Ishikawa (cell line): ENCODE measurements at regions not wholly inside any gene's neighbourhood (a gene's known extent, or its start where the extent isn't known, plus 50 kb on each side); places are given as distances from the start of the nearest gene placed in this dataset.

Experiments
- CEBPB ChIP-seq: IDR thresholded peaks from 2 replicates; pipeline ENCODE4 v1.6.1; 2012
- CREB1 ChIP-seq: IDR thresholded peaks from 2 replicates; pipeline ENCODE4 v1.6.1; 2012; ENCODE audit warnings: low read depth
- EGR1 ChIP-seq: IDR thresholded peaks from 2 replicates; pipeline ENCODE4 v1.6.1; 2012
- EP300 ChIP-seq: IDR thresholded peaks from 2 replicates; pipeline ENCODE4 v1.6.1; 2012; ENCODE audit warnings: borderline replicate concordance
- FOXM1 ChIP-seq: IDR thresholded peaks from 2 replicates; pipeline ENCODE4 v1.6.1; 2012; ENCODE audit warnings: low read depth, borderline replicate concordance
- NFIC ChIP-seq: IDR thresholded peaks from 2 replicates; pipeline ENCODE4 v1.6.1; 2012
- RAD21 ChIP-seq: IDR thresholded peaks from 2 replicates; pipeline ENCODE4 v1.6.1; 2012; ENCODE audit warnings: low read depth
- TAF1 ChIP-seq: IDR thresholded peaks from 2 replicates; pipeline ENCODE4 v1.6.1; 2012; ENCODE audit warnings: low read depth, mild to moderate bottlenecking
- TCF12 ChIP-seq: IDR thresholded peaks from 2 replicates; pipeline ENCODE4 v1.6.1; 2012; ENCODE audit warnings: low read depth
- TEAD4 ChIP-seq: IDR thresholded peaks from 2 replicates; pipeline ENCODE4 v1.6.1; 2012
- YY1 ChIP-seq: IDR thresholded peaks from 2 replicates; pipeline ENCODE4 v1.6.1; 2012; ENCODE audit warnings: low read depth
- ZBTB7A ChIP-seq: IDR thresholded peaks from 2 replicates; pipeline ENCODE4 v1.6.1; 2012; ENCODE audit warnings: low read depth
- TF ChIP-seq, protein P1 (sequence below): IDR thresholded peaks from 2 replicates; pipeline ENCODE4 v1.6.1; 2012
- TF ChIP-seq, protein P2 (sequence below): IDR thresholded peaks from 2 replicates; pipeline ENCODE4 v1.6.1; 2012; ENCODE audit warnings: low read depth, mild to moderate bottlenecking
- TF ChIP-seq, protein P3 (sequence below): IDR thresholded peaks from 2 replicates; pipeline ENCODE4 v1.6.1; 2012

DNA sequence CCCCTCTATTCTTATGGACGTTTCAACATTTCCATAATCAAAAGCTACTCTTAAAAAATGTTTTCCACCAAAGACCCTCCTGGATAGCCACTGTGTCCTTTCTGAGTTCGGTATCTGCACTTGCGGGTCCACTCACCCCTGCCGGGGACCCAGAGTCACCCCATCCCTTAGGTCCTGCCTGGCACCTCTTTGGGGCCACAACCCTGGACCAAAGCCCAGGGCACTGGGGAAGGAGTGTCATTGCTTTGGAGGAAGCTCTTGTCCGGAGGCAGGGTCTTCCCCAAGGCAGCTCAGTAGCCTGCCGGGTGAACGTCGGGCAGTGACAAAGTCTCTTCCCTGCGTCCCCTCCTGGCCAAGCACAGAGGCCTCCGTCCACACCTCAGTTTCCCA lies 129.6 kb downstream of the RFLNA start:
- TF ChIP-seq EGR1 (no peak), ZBTB7A (no peak), YY1 (no peak), TCF12 (no peak), NFIC (no peak), TEAD4 (no peak), TAF1 (no peak), CEBPB (no peak), EP300 (no peak), RAD21 (no peak), CREB1 (no peak), FOXM1 (no peak)
- TF ChIP-seq, protein P1, sequence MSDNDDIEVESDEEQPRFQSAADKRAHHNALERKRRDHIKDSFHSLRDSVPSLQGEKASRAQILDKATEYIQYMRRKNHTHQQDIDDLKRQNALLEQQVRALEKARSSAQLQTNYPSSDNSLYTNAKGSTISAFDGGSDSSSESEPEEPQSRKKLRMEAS: no peak
- TF ChIP-seq, protein P2, sequence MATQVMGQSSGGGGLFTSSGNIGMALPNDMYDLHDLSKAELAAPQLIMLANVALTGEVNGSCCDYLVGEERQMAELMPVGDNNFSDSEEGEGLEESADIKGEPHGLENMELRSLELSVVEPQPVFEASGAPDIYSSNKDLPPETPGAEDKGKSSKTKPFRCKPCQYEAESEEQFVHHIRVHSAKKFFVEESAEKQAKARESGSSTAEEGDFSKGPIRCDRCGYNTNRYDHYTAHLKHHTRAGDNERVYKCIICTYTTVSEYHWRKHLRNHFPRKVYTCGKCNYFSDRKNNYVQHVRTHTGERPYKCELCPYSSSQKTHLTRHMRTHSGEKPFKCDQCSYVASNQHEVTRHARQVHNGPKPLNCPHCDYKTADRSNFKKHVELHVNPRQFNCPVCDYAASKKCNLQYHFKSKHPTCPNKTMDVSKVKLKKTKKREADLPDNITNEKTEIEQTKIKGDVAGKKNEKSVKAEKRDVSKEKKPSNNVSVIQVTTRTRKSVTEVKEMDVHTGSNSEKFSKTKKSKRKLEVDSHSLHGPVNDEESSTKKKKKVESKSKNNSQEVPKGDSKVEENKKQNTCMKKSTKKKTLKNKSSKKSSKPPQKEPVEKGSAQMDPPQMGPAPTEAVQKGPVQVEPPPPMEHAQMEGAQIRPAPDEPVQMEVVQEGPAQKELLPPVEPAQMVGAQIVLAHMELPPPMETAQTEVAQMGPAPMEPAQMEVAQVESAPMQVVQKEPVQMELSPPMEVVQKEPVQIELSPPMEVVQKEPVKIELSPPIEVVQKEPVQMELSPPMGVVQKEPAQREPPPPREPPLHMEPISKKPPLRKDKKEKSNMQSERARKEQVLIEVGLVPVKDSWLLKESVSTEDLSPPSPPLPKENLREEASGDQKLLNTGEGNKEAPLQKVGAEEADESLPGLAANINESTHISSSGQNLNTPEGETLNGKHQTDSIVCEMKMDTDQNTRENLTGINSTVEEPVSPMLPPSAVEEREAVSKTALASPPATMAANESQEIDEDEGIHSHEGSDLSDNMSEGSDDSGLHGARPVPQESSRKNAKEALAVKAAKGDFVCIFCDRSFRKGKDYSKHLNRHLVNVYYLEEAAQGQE: no peak
- TF ChIP-seq, protein P3, sequence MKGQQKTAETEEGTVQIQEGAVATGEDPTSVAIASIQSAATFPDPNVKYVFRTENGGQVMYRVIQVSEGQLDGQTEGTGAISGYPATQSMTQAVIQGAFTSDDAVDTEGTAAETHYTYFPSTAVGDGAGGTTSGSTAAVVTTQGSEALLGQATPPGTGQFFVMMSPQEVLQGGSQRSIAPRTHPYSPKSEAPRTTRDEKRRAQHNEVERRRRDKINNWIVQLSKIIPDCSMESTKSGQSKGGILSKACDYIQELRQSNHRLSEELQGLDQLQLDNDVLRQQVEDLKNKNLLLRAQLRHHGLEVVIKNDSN: no peak

DNA sequence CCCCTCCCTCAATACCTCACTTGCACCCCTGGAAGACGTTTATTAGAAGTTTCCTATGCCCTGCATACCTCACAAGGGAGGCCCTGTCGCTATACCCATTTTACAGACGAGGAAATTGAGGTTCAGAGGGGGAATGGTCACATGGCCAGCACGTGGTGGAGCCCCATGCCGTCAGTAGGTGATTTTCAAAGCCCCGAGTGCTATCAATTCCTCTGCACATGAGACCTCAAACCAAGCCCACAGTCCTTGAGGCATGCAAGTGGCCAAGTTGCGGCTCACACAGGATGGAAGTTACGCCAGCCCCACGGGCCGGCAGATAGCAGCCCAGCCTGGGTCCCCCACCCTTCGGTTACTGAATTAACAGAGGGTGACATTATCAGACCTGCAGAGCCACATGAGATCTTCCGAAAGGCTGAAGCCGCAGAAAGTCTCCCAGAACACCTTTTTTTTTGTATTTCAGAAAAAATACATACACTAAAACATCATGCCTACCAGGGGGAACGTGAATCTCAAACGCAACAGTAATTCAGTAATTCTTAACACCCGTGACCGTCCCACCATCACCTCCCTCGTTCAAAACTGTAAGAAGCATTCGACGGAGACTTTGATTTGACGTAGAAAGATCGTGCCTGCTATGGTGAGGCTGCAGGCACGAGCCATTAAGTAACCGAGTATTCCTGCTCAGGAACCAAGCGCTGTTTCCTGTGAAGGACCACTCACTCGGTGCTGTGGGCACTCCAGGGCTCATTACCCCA lies 129.0 kb downstream of the RFLNA start:
- TF ChIP-seq FOXM1 (no peak), CEBPB (no peak), ZBTB7A (no peak), RAD21 (no peak), EGR1 (no peak), YY1 (no peak), TAF1 (no peak), TEAD4 (no peak), TCF12 (no peak), NFIC (no peak), CREB1 (no peak), EP300 (no peak)
- TF ChIP-seq, protein P1: no peak
- TF ChIP-seq, protein P2: no peak
- TF ChIP-seq, protein P3: no peak; the same call in 1 of the 2 replicates

DNA sequence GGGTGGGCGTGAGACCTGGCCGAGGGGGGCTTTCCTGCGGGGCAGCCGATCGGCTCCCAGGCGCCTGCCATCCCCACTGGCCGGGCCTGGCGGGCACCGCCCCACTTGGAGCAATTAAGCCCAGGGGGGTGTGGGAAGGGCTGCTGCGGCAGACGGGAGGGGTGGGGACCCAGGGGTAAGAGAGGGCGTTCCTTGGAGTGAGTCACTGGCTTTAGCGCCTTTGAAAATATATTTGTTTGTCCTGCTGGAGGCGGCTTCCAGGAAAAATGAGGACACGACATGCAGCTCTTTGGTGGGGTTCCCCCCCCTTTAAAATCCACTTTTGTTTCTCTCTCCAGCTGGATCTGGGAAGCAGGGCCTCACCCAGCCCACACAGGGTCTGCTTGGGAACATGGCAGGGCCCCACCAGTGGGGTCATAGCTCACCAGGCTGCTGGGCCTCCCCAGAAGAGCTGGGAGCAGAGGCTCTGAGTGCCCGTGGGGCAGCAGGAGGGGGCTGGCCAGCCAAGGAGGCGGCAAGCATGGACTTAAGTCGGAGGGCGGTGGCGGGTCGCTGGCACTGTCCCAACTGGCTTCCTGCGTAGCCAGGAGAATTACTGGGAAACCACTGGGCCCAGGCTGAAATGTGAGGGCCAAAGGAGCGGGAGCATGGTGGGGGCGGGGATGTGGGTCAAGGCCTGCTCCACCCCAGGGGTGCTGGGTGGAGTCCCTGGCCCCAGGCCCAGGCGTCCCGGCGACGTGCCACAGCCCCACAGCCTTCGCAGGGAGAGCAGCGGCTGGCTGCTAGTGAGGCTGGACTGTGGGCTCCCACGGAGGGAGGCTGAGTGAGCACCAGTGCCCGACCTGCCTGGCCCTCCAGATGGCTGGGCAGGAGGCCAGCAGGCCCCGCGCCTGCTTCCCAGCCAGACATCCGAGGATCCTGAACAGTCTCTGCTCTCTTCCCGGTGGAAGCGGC lies 128.0 kb downstream of the RFLNA start:
- TF ChIP-seq CREB1 (no peak), FOXM1 (peak; percentile 17; the same call in 1 of the 2 replicates), EP300 (peak; percentile 91), NFIC (peak; percentile 97), CEBPB (no peak), ZBTB7A (peak; percentile 82; the same call in 1 of the 2 replicates), EGR1 (peak; percentile 18; the same call in 1 of the 2 replicates), TAF1 (peak; percentile 26; the same call in 1 of the 2 replicates), RAD21 (peak; percentile 23), TEAD4 (peak; percentile 72), TCF12 (peak; percentile 93), YY1 (peak; percentile 19; the same call in 1 of the 2 replicates)
- TF ChIP-seq, protein P3: no peak; the same call in 1 of the 2 replicates
- TF ChIP-seq, protein P1: peak; percentile 66
- TF ChIP-seq, protein P2: no peak
